Activated CD4-positive, alpha-beta T cell treated with anti-CD3 and anti-CD28 coated beads, Interleukin-2, amount 50 U/mL, for 24 hours (primary cell): ENCODE measurements at regions not wholly inside any gene's neighbourhood (a gene's known extent, or its start where the extent isn't known, plus 50 kb on each side); places are given as distances from the start of the nearest gene placed in this dataset.
"Not testable (repeated sequence)": the region's sequence is repeated elsewhere in the genome, so short reads cannot be mapped to it uniquely, and the experiment has no call there.

Experiments used
- DNase-seq, 2 donors: peaks; one replicate each; pipeline ENCODE4 v3.0.0-alpha.2; 2020; ENCODE audit warnings: low read depth in 1 of 2, low spot score in 1 of 2

DNA sequence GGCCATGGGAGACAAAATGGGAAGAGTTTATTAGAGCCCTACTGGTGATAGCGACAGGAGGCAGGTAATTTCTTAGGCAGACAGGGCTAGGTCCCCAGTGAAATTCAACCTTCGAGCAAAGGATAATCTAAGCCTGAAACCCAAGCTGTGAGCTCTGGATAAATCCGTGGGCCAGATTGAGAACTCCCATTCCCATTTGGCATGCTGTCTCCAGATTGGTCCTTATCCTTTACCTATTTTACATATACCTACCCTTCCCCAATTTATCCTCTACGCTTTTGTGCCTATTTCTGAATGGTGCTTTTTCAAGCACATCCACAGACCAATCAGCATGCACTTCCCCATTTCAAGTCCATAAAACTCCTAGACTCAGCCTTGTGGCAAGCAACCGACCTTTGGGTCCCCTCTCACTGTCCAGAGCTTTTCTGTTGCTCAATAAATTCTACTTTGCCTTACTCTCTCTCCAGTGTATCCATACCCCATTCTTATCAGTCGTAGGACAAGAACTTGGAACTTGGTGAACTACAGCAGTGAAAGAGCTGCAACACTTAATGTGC is 268.0 kb downstream of the MYCN start:
- DNase-seq = no peak

- no peak for DNase-seq
These were observed 267.3 kb downstream of the MYCN start for GRCh38 chr2:16207611-16208010.

DNA sequence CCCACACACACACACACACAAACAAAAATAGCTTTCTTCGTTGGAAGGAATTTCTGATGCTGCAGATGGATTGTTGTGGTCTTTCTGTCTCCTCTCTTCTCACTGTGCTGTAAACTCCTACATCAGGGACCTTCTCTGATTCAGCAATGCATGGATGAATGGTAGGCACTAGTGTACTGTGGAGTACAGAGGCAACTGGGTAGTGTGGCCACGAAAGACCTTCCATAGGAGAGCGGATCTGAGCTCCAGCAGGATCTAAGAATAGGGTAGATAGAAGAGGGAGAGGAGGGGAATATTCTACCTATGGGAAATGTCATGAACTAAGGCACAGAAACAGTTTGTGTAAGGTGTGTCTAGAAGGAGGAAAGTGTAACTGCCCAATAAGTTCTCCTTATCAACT is 266.8 kb downstream of the MYCN start:
- DNase-seq = no peak

GRCh38 chr2:16206191-16206944 is 266.0 kb downstream of the MYCN start:
- DNase-seq = no peak

- no peak for DNase-seq
These were observed 265.3 kb downstream of the MYCN start for GRCh38 chr2:16205631-16206030.

DNA sequence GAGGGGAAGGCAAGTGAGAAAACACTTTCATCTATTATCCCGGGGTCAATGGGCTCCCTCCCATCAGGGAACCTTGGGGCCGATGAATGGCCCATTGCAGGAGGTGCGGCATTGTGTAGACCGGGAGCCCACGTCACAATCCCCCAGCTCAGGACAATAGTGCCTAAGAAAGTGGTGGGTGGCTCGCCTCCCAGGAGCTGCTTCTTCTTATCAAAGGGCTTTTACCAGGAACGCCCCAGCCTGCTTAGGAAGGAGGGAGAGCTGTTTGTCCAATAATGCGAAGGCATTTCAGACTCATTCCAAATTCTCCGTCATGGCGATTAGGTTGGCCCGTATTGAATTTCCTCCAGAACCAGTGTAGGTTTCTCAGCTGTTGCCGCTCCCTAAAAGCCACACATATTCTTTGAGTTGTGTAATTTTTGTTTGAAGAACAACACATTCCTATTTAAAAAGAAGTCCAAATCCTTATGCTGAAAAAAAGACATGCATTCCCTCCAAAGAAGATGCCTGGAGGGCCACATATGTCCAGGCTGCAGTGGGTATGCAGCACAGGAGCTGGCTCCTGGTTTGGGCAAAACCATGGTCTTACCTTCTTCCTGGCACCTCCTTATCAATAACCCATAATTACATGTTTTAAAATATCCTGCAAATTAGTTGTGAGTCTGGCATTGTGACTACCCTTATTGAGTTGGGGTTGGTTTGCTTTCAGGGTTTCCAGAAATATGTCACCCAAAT is 264.7 kb downstream of the MYCN start:
- no peak for DNase-seq

- DNase-seq = no peak
These were observed 263.9 kb downstream of the MYCN start for GRCh38 chr2:16204251-16204650.

- DNase-seq = no peak
These were observed 263.3 kb downstream of the MYCN start for GRCh38 chr2:16203691-16204090.

DNA sequence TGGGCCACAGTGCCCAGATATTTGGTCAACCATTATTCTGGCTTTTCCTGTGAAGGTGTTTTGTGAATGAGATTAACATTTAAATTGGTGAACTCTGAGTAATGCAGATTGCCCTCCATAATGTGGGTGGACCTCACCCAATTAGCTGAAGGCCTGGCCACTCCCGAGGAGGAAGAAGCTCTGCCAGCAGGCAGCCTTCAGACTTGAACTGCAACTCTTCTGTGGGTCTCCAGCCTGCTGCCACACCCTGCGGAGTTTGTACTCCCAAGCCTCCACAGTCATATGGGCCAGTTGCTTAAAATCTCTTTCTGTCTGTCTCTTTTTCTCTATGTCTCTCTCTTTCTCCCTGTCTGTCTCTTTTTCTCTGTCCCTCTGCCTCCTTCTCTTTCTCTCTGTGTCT is 262.7 kb downstream of the MYCN start:
- no peak for DNase-seq

DNA sequence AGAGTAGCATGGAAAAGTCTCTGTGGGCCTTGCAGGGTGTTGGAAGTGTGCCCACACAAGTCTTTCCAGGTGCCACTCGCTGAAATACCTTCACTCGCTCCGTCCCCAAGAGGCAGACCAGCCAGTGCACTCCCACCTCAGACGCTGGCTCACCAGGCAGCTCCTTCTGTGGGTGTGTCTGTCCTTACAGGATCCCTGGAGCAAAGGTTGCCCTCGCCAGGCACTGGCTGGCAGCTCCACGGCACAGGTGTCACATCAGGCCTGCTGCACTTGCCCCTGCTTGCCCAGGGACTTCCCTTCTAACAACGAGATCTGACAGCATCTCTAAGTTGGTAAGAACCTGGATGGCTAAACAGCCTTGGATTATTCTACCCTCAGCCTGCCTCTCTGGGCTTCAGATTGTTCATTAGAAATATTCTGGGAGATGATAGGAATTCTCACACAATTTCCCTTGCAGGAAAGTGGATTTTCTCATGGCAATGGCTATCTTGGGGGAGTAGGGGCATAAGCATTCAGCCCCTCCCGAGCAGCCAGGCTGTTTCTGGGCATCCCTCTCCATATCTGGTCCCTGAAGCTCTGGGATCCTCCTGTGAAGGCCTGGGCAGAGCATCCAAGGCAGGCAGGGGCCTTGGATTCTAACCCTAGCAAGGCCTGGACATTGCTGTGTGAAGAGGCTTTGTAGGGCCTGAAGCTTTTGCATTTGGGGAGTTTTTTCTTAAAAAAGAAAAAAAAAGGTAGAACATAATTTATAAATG is 262.1 kb downstream of the MYCN start:
- DNase-seq = no peak

DNA sequence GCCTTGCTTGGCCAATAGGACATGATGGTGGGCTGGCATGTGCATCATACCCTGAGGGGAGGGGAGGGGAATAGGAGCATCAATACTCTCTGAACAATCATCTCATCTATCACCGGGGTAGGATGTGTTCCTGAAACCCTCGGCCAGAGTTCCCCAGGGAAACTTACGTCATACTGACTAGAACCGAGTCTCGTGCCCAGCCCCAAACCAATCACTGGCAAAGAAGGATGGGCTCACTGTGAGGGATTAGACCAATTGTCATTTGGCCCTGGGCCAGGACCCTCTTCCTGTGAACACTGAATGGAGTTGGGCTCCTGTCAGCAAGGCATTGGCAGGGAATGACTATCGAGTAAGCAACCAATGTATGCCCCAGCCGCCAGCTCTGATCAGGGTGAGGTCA is 261.5 kb downstream of the MYCN start:
- DNase-seq = no peak

DNA sequence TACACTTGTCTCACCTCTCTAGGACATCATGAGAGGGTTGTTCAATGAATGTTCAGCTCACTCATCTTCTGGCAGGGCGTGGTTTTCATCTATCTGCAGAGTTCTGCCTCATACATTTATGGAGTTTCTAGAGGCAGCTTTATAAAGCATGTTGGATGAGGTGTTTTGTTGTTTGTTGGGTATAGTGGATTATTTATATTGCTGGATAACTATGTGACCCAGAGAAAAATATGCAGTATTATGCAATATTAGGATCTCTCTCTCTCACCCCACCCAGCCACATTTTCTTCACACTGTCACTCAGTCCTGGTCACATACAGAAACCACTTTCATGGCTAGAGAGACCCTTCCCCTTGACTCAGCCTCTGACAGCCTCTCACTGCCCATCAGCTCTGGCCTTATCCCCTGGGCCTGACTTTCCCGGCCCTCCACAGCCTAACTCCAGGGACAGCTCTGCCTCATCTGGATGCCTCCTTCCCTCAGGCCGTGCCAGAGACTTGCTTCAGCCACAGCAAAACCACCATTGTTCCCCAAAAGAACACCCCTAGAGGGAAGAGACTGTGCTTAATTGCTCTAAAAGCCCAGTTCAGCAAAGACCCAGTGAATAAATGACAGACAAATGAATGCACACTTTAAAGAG is 260.3 kb downstream of the MYCN start:
- no peak for DNase-seq

GRCh38 chr2:16199882-16200553 is 259.7 kb downstream of the MYCN start:
- no peak for DNase-seq

- DNase-seq = not testable (repeated sequence)
These were observed 258.9 kb downstream of the MYCN start for GRCh38 chr2:16199241-16199640.

- DNase-seq = no peak
These were observed 258.0 kb downstream of the MYCN start for GRCh38 chr2:16198166-16198912.

DNA sequence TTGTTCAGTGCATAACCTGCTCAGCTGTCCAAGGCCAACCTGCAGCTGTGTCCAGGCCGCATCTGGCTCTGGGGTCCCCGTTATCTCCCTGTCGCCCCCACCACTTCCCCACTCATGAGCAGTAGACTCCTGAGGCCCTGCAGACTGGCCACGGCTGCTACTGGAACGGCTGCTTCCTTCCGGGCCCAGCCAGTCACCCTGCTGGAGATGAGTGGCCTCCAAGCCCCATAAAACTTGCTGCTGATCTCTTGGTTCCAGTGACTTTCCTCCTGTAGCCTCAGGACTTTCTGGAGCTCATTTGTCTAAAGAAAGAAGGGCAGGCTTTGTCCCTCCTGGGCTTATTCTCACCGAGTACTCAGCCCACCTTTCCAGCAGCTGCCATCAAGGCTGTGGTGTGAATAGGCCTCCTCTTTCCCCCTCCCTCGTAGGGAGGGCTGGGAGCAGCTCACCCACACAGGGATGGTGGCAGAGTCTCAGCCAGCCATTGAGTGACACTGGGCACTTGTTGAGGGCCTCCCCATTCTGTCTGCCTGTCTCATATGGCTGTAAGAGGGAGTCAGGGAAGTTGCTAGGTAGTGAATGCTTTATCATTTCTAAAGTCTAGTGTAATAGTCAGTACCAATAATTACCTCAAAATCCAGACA is 257.3 kb downstream of the MYCN start:
- DNase-seq = no peak

- DNase-seq = no peak
These were observed 256.5 kb downstream of the MYCN start for GRCh38 chr2:16196687-16197503.

DNA sequence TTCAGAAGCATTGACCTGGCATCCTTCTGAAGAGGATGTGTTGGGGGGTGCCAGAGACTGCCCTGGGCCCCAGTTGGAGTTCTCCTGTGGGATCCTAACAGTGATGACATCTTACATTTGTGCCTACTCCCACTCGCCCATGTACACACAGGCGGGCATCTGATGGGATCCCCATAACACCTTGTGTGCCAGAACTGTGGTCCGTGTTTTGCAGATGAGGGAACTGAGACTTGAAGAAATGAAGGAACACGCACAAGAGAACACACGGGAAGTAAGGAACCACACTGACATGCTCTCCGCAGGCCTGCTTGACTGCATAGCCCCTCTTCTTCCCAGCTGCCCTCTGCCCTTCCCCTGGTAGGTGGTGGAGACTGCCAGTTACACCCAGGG is 255.3 kb downstream of the MYCN start:
- DNase-seq = no peak
